DMS 273 (cell line): ENCODE measurements at regions not wholly inside any gene's neighbourhood (a gene's known extent, or its start where the extent isn't known, plus 50 kb on each side); places are given as distances from the start of the nearest gene placed in this dataset.

Source experiments
- DNase-seq: peaks from one replicate; lab custom pipeline; 2025; ENCODE audit not compliant: unreplicated experiment; lab: John Stamatoyannopoulos, UW

DNA sequence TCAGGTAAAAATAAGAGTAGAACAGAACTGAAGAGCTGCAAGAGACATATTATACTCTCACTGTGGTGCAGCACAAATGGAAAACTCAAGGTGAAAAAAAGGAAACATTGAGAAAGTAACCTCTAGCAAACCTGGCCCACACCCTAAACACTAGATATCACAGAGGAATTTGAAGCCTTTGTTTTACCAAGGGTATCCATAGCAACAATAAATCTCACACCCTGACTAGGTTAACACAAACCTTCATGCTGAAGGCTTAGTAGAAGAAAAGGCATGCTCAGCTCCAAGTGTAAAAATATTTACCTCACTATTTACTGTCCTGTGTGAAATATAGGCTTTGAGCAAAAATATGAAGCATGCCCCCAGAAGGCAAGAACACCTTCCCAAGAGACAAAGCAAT is 61.9 kb upstream of the TAB3 start:
- DNase-seq: no peak

DNA sequence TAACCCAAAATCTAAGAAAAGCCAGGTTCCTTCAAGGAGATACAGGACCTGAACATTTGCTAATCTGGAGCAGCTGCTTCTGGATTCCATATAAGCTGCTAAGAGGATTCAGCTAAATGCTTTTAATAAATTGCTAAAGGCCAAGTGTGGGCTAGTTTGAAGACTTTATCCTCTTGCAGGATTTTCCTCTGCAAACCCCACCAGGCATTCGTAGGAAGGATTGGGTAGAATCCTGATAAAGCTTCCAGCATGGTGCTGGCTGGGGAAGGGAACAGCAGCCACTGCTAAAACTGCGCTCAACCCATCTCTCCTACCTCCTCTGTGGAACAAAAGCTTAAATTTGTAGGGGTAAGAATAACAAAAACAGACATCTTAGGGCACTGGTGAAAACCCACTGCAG is 61.3 kb upstream of the TAB3 start:
- no peak for DNase-seq

DNA sequence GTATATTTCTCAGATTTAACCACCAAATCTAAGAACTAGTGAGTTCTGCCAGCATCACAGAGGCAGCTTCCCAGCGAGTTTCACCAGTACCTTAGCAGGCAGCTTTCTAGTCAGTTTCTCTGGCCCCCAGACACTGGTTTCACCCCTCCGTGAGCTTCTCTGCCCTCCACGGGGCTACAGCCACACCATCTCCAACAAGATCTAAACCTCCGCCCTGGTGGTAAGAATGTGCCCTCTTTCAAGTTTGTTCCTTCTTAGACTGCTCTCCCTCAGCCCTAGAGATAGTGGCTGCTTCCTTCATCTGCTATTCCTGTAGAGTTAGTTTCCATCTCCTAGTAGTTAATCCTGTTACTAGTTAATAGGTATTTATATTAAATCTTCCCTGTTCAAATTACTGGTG is 60.5 kb upstream of the TAB3 start:
- DNase-seq: no peak

DNA sequence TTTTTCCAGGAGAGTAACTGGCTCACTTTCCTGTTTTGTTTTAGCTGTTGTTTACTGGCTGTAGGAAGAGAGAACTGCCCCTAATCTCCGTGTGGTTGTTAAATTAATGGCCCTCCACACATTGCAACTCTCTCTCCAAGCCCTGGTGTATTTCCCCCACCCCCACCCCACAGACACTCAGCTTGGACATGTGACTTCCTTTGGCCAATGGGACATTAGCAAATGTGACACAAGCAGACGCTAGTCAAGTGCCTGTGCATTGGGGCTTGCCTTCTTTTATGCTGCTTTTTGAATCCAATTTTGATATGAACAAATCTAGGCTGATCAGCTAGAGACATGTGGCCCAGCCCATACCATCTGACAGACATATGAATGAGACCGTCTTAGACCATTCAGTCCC is 59.6 kb upstream of the TAB3 start:
- DNase-seq: no peak

DNA sequence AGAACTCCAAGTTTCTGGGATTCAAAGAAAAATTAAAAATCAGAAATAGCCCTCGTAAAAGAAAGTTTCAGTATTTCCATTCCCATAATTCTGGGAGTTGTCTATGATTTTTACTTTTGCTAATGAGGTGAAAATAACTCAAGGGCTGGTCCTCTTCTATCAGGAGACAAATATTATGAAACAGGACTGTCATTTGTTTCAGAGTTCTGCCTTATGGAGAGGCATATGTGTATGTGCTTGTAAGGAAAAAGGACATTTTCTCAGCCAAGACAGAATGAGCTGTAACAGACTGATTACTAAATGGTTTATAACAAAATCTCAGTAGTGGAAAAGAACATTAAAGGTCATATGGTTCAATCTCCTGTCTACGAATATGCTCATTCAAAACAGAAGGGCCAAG is 59.0 kb upstream of the TAB3 start:
- DNase-seq: no peak

DNA sequence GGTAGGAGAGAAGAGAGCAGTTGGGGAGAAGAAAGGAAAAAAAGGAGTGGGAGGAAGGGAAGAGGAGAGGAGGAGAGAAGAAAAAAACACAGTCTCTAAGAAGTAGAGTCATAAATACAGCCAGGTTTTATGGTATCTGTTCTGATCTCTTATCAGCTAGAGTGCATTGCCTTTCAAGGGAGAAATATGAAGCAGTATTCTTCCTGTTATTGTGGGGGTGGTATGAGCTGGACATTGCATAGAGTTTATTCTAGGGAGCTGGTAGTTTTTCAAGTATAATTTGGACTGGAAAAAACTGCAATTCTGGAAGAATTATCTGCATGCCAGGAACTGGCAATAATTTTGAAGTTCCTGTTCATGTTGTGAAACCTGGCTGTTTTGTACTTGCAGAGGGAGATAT is 54.9 kb upstream of the TAB3 start:
- no peak for DNase-seq

DNA sequence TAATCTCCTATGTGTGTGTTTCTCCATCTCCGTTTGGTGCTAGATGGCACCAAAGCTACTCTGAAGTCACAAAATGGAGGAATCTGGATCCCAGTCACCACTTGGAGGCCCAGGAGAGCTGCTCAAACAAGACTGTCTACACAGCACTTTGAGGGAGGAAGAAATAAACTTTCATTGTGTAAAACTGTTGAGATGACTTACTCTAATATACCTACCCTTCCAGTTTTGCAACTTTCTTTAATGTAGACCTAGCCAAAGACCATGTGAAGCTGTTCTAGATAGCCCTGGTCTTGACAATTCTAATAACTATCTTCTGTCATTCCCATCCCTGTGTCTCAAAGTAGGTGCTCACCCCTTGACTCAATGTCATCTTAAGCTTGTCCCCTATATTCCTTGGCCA is 52.8 kb upstream of the TAB3 start:
- no peak for DNase-seq

DNA sequence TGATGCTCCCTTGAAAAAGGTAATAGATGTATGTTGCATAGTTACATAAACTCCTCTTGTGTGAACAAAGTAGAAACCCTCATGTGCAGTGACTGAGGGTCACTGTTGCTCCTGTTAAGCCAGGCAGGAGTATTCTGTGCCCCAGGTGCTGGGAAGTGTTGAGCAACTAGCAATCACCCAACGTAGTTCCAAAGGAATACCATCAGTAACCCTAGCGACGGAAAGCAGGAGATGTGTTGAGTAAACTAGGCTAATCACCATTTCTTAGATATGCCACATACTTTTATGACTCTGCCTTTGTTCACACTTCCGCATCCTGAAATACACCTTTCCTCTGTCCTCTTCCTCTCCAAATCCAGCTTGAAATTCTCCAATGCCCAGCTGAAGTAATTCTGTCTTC is 50.9 kb upstream of the TAB3 start:
- DNase-seq: no peak
